ENCODE measurements at regions not wholly inside any gene's neighbourhood (a gene's known extent, or its start where the extent isn't known, plus 50 kb on each side); places are given as distances from the start of the nearest gene placed in this dataset.

- no peak overlapping the region for H3K27ac Mint-ChIP-seq
- peak overlapping the region; percentile 78; the same call in 1 of the 2 replicates for H2AFZ ChIP-seq
These were observed 69.0 kb downstream of the SEC61G start for GRCh38 chr7:54690050-54690443.

GRCh38 chr7:54689394-54690049, 69.5 kb downstream of the SEC61G start:
- Histone ChIP-seq H3K4me2 (no peak overlapping the region), H2AFZ (peak overlapping the region; percentile 78; the same call in 1 of the 2 replicates), H3K9me2 (ENCODE audit: insufficient read depth) (no peaks in the 10 kb centered on the region), H3K4me1 (ENCODE audit: insufficient read depth) (peaks cover 11% of the 10 kb centered on the region), H3K79me2 (replicated peaks; ENCODE audit: insufficient read depth) (no peaks in the 10 kb centered on the region), H3K4me3 (no peak overlapping the region), H3F3A (replicated peaks; ENCODE audit: low read depth) (no peaks in the 10 kb centered on the region), H3K27ac (ENCODE audit: low read depth) (no peak overlapping the region), H3K27me3 (ENCODE audit: insufficient read depth) (no peaks in the 10 kb centered on the region), H3K36me3 (ENCODE audit: insufficient read depth) (no peaks in the 10 kb centered on the region), H4K20me1 (replicated peaks; ENCODE audit: insufficient read depth) (no peaks in the 10 kb centered on the region)
- no peaks in the 10 kb centered on the region; the same call in 1 of the 3 replicates for H3K9me3 Mint-ChIP-seq
- H3K4me3 Mint-ChIP-seq = no peak overlapping the region
- DNase-seq (ENCODE audit: low spot score) (no peak), ATAC-seq (no peak)
- no peak overlapping the region for H3K27ac Mint-ChIP-seq
- no peaks in the 10 kb centered on the region for H3K27me3 Mint-ChIP-seq (ENCODE audit: insufficient read depth, low read depth, poor library complexity)
- peaks cover 17% of the 10 kb centered on the region for H3K4me1 Mint-ChIP-seq
- no peaks in the 10 kb centered on the region for H3K36me3 Mint-ChIP-seq (ENCODE audit: low read depth)
- no peak for TF ChIP-seq CTCF (conservative IDR thresholded peaks at IDR 0.05; ENCODE audit: low read depth in 2 of 2)
- TF ChIP-seq NANOG (IDR thresholded peaks at IDR 0.05; ENCODE audit: borderline replicate concordance) = no peak
- no peak for TF ChIP-seq EZH2 (IDR thresholded peaks at IDR 0.05; ENCODE audit: low read depth, unreplicated experiment)
- no peak for TF ChIP-seq REST (IDR thresholded peaks at IDR 0.05; ENCODE audit: unreplicated experiment)

More at GRCh38 chr7:54690050-54690443, 69.0 kb downstream of the SEC61G start:
- TF ChIP-seq EZH2 (IDR thresholded peaks at IDR 0.05; ENCODE audit: low read depth, unreplicated experiment) (no peak), ZNF331 (CRISPR knock-in tag; IDR thresholded peaks at IDR 0.05; ENCODE audit: low read depth) (no peak), STAT1 (IDR thresholded peaks at IDR 0.05; ENCODE audit: unreplicated experiment) (no peak), CTCF (conservative IDR thresholded peaks at IDR 0.05; ENCODE audit: low read depth in 2 of 2) (no peak), CREB1 (CRISPR knock-in tag; IDR thresholded peaks at IDR 0.05; ENCODE audit: low read depth) (no peak), ETS1 (IDR thresholded peaks at IDR 0.05) (no peak), JUNB (IDR thresholded peaks at IDR 0.05; ENCODE audit: unreplicated experiment) (no peak), EZH2phosphoT487 (IDR thresholded peaks at IDR 0.05; ENCODE audit: unreplicated experiment) (no peak)
- Mint-ChIP-seq H3K36me3 (ENCODE audit: low read depth) (no peaks in the 10 kb centered on the region), H3K4me1 (peaks cover 17% of the 10 kb centered on the region), H3K9me3 (no peaks in the 10 kb centered on the region; the same call in 2 of the 3 replicates), H3K4me3 (no peak overlapping the region), H3K27me3 (ENCODE audit: insufficient read depth, low read depth, poor library complexity) (no peaks in the 10 kb centered on the region)
- Histone ChIP-seq H3K27ac (ENCODE audit: low read depth) (no peak overlapping the region), H3K4me1 (ENCODE audit: insufficient read depth) (peaks cover 11% of the 10 kb centered on the region), H3K79me2 (replicated peaks; ENCODE audit: insufficient read depth) (no peaks in the 10 kb centered on the region), H3K27me3 (ENCODE audit: insufficient read depth) (no peaks in the 10 kb centered on the region), H3F3A (replicated peaks; ENCODE audit: low read depth) (no peaks in the 10 kb centered on the region), H3K4me3 (no peak overlapping the region), H3K36me3 (ENCODE audit: insufficient read depth) (no peaks in the 10 kb centered on the region), H3K4me2 (no peak overlapping the region), H4K20me1 (replicated peaks; ENCODE audit: insufficient read depth) (no peaks in the 10 kb centered on the region), H3K9me2 (ENCODE audit: insufficient read depth) (no peaks in the 10 kb centered on the region)
- no peak for DNase-seq (ENCODE audit: low spot score)
- no peak for ATAC-seq
